GM21367 (cell line): ENCODE measurements at regions not wholly inside any gene's neighbourhood (a gene's known extent, or its start where the extent isn't known, plus 50 kb on each side); places are given as distances from the start of the nearest gene placed in this dataset.
"Not testable (repeated sequence)": the region's sequence is repeated elsewhere in the genome, so short reads cannot be mapped to it uniquely, and the experiment has no call there.

ENCODE experiments used
- ATAC-seq: cut with Tn5 transposase; IDR thresholded peaks from one replicate; pipeline ENCODE4 v1.9.1; 2021; ENCODE audit not compliant: unreplicated experiment

DNA sequence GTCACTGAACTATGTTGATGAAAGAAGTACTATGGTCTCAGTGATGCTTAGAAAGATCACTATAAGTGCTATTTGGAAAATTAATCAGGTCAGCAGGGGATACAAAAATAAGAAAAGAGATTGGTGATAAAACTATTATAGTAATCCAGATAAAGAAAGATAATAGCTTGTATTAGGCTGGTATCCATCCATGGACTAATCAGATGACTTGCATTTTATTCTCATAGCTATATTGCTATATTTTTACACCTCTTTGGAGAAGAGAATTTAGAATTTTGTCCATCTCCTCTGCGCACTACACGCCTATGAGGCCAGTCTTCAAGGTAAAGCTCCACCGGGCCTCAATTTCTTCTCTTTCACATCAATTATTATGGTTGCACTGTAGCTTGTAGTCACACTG, 635.1 kb upstream of the DDX18 start:
- no peak for ATAC-seq

- no peak for ATAC-seq
These were observed 623.5 kb upstream of the DDX18 start for GRCh38 chr2:117190856-117191559.

DNA sequence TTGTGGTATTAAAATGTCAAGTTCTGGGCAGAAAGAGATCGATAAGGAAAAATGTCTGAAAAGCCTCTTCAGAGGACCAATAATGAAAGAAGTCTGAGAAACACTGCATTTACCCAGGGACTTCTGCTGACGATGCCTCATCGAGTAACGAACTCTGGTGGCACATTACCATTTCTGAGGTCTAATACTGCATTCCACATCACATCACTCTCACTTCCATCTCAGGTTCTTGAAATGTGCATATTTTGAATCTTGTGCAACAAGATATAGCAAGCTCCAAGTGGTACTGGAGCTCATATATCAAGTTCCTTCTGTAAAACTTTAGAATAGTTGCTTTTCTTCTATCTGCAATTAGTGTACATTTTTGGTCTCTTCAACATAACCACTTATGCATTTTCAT, 619.1 kb upstream of the DDX18 start:
- no peak for ATAC-seq

- no peak for ATAC-seq
These were observed 615.0 kb upstream of the DDX18 start for GRCh38 chr2:117199511-117199910.

DNA sequence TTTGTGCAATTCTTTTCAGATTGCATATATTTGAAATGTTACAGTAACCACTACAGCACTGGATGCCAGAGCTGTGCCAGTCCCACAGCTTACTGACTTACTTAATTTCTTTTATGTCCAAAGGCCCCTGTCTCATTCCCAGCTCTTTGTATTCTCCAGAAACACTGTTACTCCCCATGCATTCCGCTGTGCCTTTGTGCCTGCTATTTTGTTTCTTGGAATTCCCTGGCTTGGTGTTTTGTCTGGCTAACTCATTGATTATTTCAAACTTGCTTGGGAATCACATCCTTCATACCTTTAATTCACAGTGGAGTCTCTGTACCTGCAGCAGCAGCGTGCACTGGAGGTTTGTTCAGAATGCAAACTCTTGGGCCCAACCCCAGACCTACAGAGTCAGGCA, 601.9 kb upstream of the DDX18 start:
- no peak for ATAC-seq

DNA sequence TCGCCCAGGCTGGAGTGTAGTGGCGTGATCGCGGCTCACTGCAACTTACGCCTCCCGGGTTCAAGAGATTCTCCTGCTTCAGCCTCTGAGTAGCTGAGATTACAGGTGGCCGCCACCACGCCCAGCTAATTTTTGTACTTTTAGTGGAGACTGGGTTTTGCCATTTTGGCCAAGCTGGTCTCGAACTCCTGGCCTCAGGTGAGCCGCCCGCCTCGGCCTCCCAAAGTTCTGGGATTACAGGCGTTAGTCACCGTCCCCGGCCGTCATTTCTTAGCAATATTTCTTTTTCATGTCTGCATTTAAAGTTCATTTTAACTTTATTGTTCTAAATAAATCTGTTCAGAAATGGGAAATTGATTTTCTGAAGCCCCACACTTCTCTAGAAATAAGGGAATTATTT, 597.3 kb upstream of the DDX18 start:
- no peak for ATAC-seq

GRCh38 chr2:117222809-117223208, 591.7 kb upstream of the DDX18 start:
- ATAC-seq: no peak

GRCh38 chr2:117232305-117232704, 582.2 kb upstream of the DDX18 start:
- no peak for ATAC-seq

GRCh38 chr2:117257362-117257761, 557.1 kb upstream of the DDX18 start:
- no peak for ATAC-seq

GRCh38 chr2:117269574-117269973, 544.9 kb upstream of the DDX18 start:
- no peak for ATAC-seq

DNA sequence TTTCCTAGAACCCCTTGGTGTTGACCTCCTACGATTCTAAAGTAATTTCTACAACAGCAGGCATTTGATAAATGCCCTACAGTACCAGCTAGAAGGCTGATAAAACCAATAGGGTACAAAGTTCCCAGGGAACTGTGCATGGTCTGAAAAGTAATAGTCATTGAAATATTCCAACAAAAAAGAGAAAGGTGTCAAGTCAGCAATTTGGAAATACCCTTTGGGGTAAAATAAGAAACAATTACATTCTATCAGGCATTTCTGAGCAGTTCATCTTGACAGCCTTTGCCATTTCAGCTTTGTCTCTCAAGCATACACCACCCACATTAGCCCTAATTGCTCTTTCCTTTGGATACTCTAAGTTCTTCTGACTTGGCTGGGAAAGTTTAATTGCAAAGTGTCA, 542.9 kb upstream of the DDX18 start:
- no peak for ATAC-seq

DNA sequence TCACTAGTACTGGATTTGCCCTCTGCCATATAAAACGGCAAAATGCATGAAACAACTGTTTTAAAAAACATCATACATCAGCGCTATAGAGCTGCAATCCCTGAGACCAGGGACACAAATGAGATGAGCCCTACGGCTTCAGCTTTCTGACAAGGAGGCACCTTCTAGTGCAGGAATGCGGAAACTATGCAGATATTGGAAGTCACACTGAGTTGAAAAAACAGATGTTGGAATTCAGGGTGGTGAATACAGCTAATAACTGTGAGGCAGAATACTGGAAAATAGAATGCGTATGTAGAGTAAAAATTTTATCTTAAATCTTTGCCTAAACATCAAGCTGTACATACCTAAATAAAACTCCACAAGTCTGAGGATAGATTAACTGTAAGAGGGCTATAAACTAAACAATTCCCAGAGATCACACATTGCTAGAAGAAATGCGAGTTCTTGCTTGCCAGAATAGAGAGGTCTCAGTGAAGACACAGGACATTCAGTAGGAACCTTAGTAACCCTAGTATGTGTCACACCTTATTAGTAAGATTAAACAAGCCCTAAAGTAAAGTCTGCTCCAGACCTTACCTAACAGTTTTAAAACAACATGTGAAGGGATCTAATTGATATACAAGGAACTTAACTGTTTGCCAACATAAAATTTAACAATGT, 541.4 kb upstream of the DDX18 start:
- no peak for ATAC-seq

- ATAC-seq: no peak
These were observed 521.5 kb upstream of the DDX18 start for GRCh38 chr2:117293012-117293411.

DNA sequence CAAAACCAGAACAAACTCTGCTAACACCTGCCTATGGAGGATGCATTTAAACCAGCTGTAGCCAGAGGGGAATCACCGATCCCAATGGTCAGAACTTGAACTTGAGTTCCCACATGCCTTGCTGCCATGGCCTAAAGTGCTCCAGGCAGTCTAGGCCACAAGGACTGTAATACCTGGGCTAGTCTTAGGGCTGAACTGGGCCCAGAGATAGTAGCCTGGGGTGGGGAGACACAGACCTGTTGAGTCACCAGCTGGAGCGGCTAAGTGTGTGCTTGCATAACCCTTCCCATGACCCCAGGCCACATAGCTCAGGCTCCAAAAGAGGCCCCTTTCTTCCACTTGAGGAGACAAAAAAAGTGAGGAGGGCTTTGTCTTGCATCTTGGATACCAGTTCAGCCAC, 515.0 kb upstream of the DDX18 start:
- no peak for ATAC-seq

GRCh38 chr2:117308861-117309770, 505.4 kb upstream of the DDX18 start:
- ATAC-seq: no peak

GRCh38 chr2:117321816-117322215, 492.7 kb upstream of the DDX18 start:
- no peak for ATAC-seq

DNA sequence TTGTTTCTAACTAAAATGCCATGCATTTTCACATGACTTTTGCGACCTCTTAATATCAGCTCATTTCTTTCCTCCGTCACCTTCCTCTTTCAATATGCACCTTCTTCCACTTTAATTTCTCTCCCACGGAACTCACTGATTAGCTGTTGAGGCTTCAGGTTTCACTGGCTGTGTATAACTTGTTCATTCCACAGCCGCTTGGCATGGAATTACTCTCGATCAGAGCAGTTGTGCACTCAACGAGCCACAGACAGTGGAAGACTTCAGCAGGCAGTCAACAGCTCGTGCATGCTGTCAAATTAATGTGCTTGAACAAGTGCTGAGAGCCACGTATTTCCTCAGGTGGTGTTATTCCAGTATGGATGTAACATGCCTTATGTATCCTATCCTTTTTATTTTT, 491.2 kb upstream of the DDX18 start:
- ATAC-seq: no peak

- no peak for ATAC-seq
These were observed 483.9 kb upstream of the DDX18 start for GRCh38 chr2:117330641-117331040.

DNA sequence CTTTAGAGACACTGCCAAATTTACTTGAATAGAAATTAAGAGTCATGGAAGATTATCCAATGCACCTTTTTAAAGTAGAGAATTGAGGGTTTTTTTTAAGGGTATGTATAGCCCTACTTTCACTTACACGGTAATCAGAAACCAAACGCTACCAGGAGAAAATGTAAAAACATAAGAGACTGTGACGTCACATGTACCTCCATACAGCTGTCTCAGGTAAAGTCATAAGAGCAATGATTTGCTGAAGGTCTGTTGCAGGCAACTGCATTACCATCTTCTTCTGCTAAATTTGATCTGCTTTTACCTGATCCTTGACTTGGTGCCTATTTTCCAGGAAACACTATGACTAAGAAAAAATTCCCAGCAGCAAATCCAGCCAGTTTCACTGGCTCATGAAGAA, 478.5 kb upstream of the DDX18 start:
- ATAC-seq: no peak

GRCh38 chr2:117336496-117336895, 478.0 kb upstream of the DDX18 start:
- no peak for ATAC-seq

- ATAC-seq: not testable (repeated sequence)
These were observed 476.5 kb upstream of the DDX18 start for GRCh38 chr2:117337981-117338380.

- ATAC-seq: no peak
These were observed 474.5 kb upstream of the DDX18 start for GRCh38 chr2:117339980-117340379.
